Mammary epithelial cell (primary cell): ENCODE measurements at regions not wholly inside any gene's neighbourhood (a gene's known extent, or its start where the extent isn't known, plus 50 kb on each side); places are given as distances from the start of the nearest gene placed in this dataset.

ENCODE experiments used
- CTCF ChIP-seq, 2 donors: IDR thresholded peaks in 1 of 2; conservative IDR thresholded peaks in 1 of 2; 2 replicates each; pipeline ENCODE4 v1.5.1; 2011 to 2012; ENCODE audit warnings: inconsistent platforms in 2 of 2, low read length in 2 of 2, mild to moderate bottlenecking in 2 of 2, control low read depth in 1 of 2, low read depth in 1 of 2; ENCODE audit not compliant: insufficient read depth in 1 of 2; ENCODE audit errors: extremely low read depth in 1 of 2
- EZH2 ChIP-seq: IDR thresholded peaks from 2 replicates; pipeline ENCODE4 v1.6.1; 2012; ENCODE audit warnings: low read length, inconsistent platforms, borderline replicate concordance

- TF ChIP-seq CTCF (conservative IDR thresholded peaks at IDR 0.05 in 1 of 2, IDR thresholded peaks at IDR 0.05 in 1 of 2; ENCODE audit: extremely low read depth in 1 of 2, insufficient read depth in 1 of 2, low read depth in 1 of 2, low read length in 2 of 2) (no peak), EZH2 (no peak)
These were observed 80.5 kb downstream of the PRKAB2 start for GRCh38 chr1:147091801-147092200.
